ENCODE measurements at regions not wholly inside any gene's neighbourhood (a gene's known extent, or its start where the extent isn't known, plus 50 kb on each side); places are given as distances from the start of the nearest gene placed in this dataset.

DNA sequence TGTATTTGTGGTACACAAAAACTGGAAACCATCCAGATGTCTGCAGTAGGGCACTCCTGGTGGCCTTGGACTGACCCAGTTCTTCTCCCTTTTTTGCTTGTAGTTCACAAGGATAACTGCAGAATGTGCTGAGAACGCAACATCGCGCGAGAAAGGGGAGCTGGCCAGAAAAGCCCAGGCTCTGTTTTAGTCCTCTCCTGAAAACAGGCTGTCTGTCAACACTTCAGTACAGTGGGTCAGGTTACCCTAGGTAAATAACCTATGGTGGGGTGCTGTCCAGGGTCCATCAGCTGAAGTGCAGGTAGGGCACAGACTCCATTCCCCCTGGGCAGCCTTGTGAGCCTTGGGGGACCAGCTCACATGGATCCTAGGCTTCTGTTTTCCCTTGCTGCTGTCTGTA is 495.8 kb downstream of the MDFIC start:
- Histone ChIP-seq H3K9me3 (ENCODE audit: control insufficient read depth, insufficient read depth, low read length) (no peaks in the 10 kb centered on the region), H2BK120ac (ENCODE audit: low read depth, low read length) (no peak overlapping the region), H4K20me1 (ENCODE audit: insufficient read depth, low read length) (no peaks in the 10 kb centered on the region), H4K8ac (ENCODE audit: low read depth in 2 of 2, low read length in 2 of 2) (no peak overlapping the region), H2AK5ac (ENCODE audit: low read depth, low read length) (no peak overlapping the region), H3K79me1 (ENCODE audit: low read depth in 1 of 2, low read length in 2 of 2) (no peaks in the 10 kb centered on the region), H4K91ac (ENCODE audit: insufficient read depth, low read depth, low read length) (no peak overlapping the region), H2BK5ac (ENCODE audit: low read depth, low read length, poor library complexity, severe bottlenecking) (no peak overlapping the region), H3K36me3 (ENCODE audit: control insufficient read depth, insufficient read depth, low read length) (no peaks in the 10 kb centered on the region), H3K4me3 (ENCODE audit: insufficient read depth, low read depth, low read length) (no peak overlapping the region), H4K5ac (ENCODE audit: low read depth, low read length) (no peak overlapping the region), H3K14ac (replicated peaks; ENCODE audit: low read depth, low read length) (no peak overlapping the region), H3K23ac (ENCODE audit: low read depth, low read length) (no peak overlapping the region), H2AK9ac (replicated peaks; ENCODE audit: low read depth, low read length, poor library complexity) (no peak overlapping the region), H3K4ac (ENCODE audit: low read depth, low read length) (no peak overlapping the region), H3K9ac (ENCODE audit: low read depth, low read length) (no peak overlapping the region), H3K56ac (ENCODE audit: extremely low read depth, insufficient read depth, low read length) (no peak overlapping the region), H3K18ac (ENCODE audit: low read depth, low read length) (no peak overlapping the region), H2AFZ (replicated peaks; ENCODE audit: low read length, poor library complexity) (peak overlapping the region; percentile 23), H3K4me1 (ENCODE audit: control insufficient read depth, insufficient read depth, low read length) (no peaks in the 10 kb centered on the region), H3K27me3 (ENCODE audit: control insufficient read depth, insufficient read depth, low read length) (no peaks in the 10 kb centered on the region), H2BK15ac (ENCODE audit: low read depth, low read length) (no peak overlapping the region), H3K27ac (ENCODE audit: insufficient read depth, low read length) (no peak overlapping the region), H3K4me2 (ENCODE audit: low read depth, low read length) (no peak overlapping the region), H2BK20ac (ENCODE audit: low read depth, low read length) (no peak overlapping the region), H3K9me1 (ENCODE audit: insufficient read depth, low read length) (no peaks in the 10 kb centered on the region)
- CTCF ChIA-PET, result no interaction called here
- intact Hi-C loops (cut with micrococcal nuclease) (no loop called here), in situ Hi-C loops (cut with MboI; ENCODE audit: low sequenced_read_pairs) (no loop called here), dilution Hi-C loops (cut with HindIII; ENCODE audit: low sequenced_read_pairs, unreplicated experiment) (no loop called here)
- no TSS peak for BruUV-seq (replicated peaks)
- DNase-seq (no peak), ATAC-seq (ENCODE audit: low read depth) (no peak)
- no peak for TF ChIP-seq RAD21 (IDR thresholded peaks at IDR 0.05; ENCODE audit: low read length)
- TF ChIP-seq RCOR1 (IDR thresholded peaks at IDR 0.05; ENCODE audit: insufficient replicate concordance, low read length), result no peak
- no peak for TF ChIP-seq CHD1 (IDR thresholded peaks at IDR 0.05; ENCODE audit: low read depth, low read length)
- no peak for TF ChIP-seq MAZ (IDR thresholded peaks at IDR 0.05; ENCODE audit: borderline replicate concordance, low read depth, low read length)
- TF ChIP-seq, protein P1, sequence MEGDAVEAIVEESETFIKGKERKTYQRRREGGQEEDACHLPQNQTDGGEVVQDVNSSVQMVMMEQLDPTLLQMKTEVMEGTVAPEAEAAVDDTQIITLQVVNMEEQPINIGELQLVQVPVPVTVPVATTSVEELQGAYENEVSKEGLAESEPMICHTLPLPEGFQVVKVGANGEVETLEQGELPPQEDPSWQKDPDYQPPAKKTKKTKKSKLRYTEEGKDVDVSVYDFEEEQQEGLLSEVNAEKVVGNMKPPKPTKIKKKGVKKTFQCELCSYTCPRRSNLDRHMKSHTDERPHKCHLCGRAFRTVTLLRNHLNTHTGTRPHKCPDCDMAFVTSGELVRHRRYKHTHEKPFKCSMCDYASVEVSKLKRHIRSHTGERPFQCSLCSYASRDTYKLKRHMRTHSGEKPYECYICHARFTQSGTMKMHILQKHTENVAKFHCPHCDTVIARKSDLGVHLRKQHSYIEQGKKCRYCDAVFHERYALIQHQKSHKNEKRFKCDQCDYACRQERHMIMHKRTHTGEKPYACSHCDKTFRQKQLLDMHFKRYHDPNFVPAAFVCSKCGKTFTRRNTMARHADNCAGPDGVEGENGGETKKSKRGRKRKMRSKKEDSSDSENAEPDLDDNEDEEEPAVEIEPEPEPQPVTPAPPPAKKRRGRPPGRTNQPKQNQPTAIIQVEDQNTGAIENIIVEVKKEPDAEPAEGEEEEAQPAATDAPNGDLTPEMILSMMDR (conservative IDR thresholded peaks at IDR 0.05; ENCODE audit: low read depth, low read length), result no peak
- TF ChIP-seq, protein P2, sequence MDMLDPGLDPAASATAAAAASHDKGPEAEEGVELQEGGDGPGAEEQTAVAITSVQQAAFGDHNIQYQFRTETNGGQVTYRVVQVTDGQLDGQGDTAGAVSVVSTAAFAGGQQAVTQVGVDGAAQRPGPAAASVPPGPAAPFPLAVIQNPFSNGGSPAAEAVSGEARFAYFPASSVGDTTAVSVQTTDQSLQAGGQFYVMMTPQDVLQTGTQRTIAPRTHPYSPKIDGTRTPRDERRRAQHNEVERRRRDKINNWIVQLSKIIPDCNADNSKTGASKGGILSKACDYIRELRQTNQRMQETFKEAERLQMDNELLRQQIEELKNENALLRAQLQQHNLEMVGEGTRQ (IDR thresholded peaks at IDR 0.05; ENCODE audit: low read depth, low read length), result no peak
- TF ChIP-seq SMC3 (IDR thresholded peaks at IDR 0.05; ENCODE audit: low read depth, low read length), result no peak
- TF ChIP-seq MXI1 (IDR thresholded peaks at IDR 0.05; ENCODE audit: borderline replicate concordance, low read depth, low read length), result no peak
- no peak for TF ChIP-seq NFE2L2 (IDR thresholded peaks at IDR 0.05; ENCODE audit: low read depth, low read length)
- no peak for TF ChIP-seq POLR2A (IDR thresholded peaks at IDR 0.05; ENCODE audit: low read depth, low read length)
- no peak for TF ChIP-seq RFX5 (IDR thresholded peaks at IDR 0.05; ENCODE audit: low read depth, low read length)
- no peak for TF ChIP-seq MAFK (IDR thresholded peaks at IDR 0.05; ENCODE audit: low read depth, low read length)
- TF ChIP-seq, protein P3, sequence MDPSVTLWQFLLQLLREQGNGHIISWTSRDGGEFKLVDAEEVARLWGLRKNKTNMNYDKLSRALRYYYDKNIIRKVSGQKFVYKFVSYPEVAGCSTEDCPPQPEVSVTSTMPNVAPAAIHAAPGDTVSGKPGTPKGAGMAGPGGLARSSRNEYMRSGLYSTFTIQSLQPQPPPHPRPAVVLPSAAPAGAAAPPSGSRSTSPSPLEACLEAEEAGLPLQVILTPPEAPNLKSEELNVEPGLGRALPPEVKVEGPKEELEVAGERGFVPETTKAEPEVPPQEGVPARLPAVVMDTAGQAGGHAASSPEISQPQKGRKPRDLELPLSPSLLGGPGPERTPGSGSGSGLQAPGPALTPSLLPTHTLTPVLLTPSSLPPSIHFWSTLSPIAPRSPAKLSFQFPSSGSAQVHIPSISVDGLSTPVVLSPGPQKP (IDR thresholded peaks at IDR 0.05; ENCODE audit: borderline replicate concordance, low read depth, low read length), result no peak
- TF ChIP-seq BHLHE40 (IDR thresholded peaks at IDR 0.05; ENCODE audit: low read depth, low read length), result no peak
- TF ChIP-seq FOS (IDR thresholded peaks at IDR 0.05; ENCODE audit: low read depth, low read length), result no peak
- no peak for TF ChIP-seq CEBPB (IDR thresholded peaks at IDR 0.05; ENCODE audit: low read depth, low read length)
- WGBS, 2 experiments (ENCODE audit: extremely low coverage in 2 of 2, insufficient read length in 1 of 2), result no CpG with 5 or more reads among the region's 4 CpGs
- POLR2A ChIA-PET (ENCODE audit: unreplicated experiment), result no interaction called here
